Lung microvascular endothelial cell (primary cell): ENCODE measurements at regions not wholly inside any gene's neighbourhood (a gene's known extent, or its start where the extent isn't known, plus 50 kb on each side); places are given as distances from the start of the nearest gene placed in this dataset.
A peak's percentile ranks its signal among the peaks of the same experiment; 100 is the strongest.

Experiments used
- DNase-seq, 2 donors: peaks; one replicate each; pipeline versions ENCODE4 v3.0.0 to v3.0.0-alpha.2; 2010; ENCODE audit warnings: low read depth in 2 of 2

DNA sequence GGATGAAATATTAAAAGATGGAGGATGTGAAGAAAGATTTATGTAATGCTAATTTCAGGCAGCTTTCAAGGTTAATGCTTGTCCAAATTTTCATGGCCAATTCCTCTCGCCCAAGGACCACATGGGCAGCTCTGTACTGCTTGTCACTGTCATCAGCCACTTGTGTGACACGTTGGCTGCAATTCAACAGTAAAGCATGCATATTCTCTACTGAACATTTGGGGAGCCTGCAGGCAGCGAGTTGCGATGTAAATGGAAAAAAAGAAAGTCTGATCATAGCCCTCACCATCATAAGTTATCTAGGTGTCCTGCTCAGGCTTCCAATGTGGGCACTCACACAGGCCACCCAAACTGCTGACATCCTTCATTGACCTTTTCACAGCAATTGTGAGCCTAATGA is 1026.8 kb upstream of the NR2F2 start:
- DNase-seq: peak in 1 of 2 donors; percentile 61

DNA sequence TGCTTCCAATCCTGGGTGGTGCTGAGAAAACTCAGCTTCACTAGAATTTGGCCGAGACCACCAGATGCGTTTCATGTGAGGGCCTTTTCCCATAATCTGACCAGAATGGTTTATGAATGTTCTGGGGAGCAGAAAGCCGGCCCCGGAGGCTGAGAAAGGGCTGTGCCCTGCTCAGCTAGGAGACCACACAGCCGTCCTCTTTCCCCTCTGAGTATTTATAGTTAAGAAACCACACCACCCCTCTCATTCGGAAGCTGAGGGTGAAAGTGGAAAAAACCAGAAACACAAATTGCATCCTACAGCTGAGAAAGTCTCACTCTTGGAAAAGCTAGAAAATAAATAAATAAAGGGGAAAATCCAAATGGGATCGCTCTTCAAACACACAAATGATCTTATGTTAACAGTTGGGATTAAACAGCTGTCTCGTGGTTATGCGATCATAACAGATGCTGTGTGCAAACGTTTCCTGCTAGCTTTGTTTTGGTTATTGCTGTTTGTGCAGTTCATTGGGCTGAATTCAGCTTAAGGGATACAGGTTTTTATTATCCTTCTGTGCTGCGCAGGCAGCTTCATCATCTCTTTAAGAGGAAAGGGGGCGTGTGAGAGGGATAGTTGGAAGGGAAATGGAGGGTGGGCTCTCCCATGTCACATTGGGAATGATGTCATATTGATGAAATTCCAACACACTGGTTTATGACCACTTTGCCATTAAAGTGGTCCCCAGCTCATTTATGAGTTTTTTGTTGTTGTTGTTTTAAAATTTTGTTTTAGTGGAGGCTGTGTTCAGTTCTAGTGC is 1026.2 kb upstream of the NR2F2 start:
- peak; percentile 99 for DNase-seq

DNA sequence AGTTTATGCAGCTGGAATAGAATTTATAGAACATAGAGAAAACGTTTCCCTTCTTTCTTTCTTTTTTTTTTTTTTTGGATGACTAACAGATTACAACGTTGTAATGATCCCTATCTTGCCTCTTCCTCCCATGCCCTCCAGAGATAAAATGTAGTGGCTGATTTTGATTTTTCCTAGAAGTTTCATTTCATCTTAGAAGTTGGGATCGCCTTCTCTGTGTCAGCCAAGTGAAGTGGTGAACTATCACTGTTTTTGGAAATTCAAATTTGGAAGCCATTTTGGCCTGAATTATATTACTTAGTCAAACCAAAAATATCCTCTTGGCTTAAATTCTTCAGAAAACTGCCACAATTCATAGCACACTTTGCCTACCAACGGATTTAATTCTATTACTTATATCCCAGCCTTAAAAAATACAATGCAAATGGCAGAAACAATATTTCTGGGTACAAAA is 1025.5 kb upstream of the NR2F2 start:
- no peak for DNase-seq

DNA sequence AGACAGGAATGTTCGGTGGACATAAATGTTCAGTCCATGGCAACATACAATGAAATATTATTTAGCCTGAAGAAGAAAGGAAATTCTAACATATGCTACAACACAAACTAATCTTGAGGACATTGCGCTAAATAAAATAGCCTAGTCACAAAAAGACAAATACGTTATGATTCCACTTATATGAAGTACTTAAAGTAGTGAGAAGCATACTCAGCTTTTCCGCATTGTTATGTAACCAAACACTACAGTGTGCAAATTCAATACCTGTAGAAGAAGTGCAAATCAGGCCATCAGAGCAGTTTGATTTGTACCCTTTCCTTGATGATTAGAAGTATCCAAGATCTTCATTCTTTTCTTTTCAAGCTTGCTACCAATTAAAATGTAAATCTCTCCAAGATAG is 1023.4 kb upstream of the NR2F2 start:
- DNase-seq: no peak

DNA sequence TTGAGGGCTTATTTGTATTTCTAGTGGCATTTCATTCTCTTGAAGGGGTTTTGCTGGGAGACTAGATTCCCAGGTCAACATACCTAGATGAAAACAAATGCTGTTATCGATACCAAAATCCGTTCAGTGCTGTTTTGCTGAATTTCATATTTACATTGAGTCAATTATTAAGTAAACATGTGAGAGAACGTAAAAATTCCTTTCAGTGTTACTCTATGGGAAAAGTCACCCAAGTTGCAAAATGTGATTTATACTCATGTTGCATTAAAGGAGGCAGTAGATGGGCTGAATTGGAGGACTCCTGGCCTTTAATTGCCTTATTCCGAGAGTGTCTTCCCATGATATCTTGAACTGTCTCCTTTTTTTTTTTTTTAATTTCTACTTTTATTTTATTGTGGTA is 1011.3 kb upstream of the NR2F2 start:
- no peak for DNase-seq

DNA sequence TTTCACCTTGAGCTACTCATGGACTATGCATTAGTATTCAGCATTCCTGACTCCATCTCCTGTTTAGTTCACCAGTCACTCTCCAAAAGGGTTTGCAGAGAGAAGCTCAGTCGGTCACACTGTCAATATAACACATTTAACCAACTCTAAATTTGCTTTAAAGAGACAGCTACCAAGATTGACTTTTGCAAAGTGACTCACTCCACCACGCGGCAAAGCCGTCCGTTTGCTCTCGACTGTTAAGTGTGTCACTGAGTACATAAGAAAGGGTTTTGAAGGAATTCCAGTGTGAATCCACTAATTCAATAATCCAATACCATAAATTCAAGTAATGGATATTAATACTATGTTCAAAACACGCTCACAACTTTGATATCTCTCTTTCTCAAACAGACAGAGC is 1006.7 kb upstream of the NR2F2 start:
- peak in 1 of 2 donors; percentile 42 for DNase-seq

DNA sequence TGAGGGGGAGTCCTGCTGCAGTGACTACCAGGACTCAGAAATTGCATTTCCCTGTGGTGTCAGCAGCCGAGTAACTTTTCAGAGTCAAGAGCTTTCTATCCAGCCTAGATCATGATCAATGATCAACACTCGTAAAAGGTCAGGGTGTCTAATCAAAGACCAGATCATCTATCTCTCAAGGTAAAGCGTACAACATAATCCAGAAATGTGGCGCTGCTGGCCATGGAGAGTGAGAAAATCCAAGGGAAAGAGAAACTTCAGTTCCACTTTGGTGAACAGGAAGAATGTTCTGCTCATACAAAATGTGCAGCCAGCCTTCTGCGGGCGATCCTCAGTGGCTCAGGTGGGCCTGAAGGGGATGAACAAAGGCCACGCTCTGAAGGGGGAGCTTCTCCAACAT is 1005.8 kb upstream of the NR2F2 start:
- DNase-seq: peak in 1 of 2 donors; percentile 56

DNA sequence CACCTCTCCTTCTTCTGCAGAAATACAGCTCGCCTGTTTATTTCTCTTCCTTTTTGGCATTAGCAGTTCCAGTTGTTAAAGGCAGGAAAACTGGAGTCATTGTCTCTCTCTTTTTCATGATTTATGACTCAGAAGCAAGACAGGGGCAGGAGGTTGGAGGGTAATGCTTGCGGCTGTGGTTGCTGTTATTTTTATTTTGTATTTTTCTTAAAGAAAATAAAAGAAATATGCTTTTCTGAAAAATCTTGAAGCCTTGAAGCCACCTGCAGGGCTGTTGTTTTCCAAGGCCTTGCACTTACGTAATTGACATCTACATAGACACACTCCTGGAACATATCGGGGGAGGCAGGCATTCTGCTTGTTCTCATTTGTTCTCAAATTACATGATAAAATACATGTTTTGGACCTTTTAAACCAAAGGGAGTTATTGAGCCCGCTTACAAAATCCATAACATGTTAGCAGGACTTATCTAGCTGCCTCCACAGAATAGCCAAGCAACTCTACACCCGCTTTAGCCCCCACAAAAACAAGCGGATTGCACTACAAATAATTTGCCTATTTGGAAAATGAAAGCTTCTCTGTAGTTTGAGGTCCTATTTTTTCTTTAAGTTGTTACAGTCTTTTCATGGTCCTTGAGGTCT is 1004.6 kb upstream of the NR2F2 start:
- DNase-seq: peak; percentile 84 to 87

DNA sequence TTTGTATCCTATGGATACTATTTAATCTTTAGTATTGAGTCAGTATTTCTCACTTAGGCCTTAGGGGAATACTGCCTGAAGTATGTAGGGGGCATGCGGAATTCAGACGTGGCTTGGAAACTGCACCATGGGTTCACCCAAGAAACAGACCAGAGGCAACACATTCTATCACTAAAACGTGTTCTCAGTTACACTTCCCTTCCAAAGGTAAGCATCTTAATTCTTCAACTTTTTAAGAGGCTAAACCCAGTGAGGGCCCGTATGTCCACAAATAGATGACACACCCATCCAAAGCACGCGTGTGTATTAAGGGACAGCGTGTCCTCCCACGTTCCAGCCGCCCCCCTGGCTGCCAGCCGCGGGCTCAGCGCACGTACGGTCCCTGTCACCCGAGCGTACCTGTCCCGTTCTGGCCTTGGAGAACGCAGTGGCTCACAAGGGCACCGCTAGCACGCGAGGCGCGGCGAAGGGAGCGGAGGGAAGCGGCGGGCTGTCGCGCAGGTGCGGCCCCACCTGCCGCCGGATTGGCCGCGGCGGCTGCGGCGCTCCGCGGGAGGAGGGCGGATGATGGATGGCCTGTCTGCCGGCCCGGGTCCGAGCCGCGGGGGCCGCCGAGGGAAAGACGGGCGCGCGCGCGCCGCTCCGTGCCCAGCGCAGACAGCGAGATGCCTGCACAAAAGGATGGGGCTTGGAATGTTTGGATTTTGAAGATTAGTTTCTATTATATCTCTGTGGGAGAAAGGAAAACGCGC is 1003.9 kb upstream of the NR2F2 start:
- peak; percentile 60 to 85 for DNase-seq

DNA sequence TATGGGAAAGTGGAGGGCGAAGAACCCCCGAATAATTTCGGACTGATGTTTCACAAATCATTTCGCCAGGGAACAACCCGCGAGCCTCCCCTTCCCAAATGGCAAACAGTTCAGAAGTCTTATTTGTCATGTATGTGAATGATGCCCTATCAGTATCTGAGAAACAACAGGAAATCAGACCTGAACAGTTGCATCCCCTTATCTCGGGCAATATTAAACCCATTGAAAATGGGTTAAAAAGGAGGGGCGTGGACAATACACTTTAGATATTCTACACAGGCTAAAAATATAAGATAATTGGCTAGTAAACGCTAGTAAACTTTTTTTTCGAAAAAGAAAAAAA is 1003.3 kb upstream of the NR2F2 start:
- peak; percentile 31 to 74 for DNase-seq

DNA sequence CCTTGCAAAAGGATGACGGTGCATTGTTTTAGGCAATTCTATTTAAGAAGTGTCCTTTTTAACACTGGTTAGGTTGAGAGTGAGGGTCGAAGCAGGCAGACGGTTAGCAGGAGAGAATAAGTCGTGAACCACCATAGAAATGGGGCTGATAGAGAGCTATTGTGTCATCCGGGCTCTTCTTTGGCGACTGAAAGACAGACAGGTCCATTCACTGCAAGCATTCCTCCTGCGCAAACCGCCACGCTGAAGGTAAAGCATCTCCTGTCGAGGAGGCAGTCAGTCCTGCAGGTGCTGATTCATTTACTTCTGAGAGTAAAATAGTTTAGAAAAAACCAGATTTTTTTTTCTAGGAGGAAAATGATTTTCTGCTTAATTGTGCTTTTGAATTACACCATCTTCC is 1002.8 kb upstream of the NR2F2 start:
- peak in 1 of 2 donors; percentile 82 for DNase-seq

DNA sequence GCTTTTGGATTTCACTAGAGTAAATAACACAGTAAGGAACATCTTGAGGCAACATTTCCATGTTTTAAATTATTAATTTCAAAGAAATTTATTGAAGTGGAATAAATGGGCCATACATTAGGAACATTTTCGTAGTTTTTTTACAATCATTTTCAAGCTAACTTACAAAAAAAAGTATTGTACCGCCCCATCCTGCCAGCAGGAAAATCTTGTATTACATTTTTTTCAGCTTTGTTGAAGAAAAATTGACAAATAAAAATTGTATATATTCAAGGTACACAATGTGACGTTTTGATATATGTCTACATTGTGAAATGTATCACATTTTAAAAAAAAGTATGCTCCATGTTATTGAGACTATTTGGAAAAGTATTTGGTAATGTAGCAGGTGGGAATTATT is 1001.9 kb upstream of the NR2F2 start:
- peak in 1 of 2 donors; percentile 64 for DNase-seq

DNA sequence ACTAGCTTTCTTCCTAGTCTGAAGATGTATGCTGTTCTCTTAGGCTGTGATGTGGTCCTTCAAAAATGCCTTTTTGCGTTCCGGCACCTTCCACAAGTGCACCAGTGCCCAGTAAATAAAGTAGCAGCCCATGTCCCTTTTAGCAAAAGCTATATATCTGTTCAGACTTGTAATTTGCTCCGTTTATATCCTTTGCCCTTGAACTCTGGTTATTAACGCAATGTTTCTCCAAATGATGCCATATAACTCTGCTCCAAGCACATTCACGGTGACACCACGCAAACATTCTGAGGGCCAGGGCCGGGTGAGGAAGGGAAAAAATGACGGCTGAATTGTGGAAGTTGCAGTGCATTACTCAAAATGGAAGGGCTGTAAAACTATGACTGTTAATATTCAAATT is 1001.1 kb upstream of the NR2F2 start:
- DNase-seq: peak in 1 of 2 donors; percentile 90

DNA sequence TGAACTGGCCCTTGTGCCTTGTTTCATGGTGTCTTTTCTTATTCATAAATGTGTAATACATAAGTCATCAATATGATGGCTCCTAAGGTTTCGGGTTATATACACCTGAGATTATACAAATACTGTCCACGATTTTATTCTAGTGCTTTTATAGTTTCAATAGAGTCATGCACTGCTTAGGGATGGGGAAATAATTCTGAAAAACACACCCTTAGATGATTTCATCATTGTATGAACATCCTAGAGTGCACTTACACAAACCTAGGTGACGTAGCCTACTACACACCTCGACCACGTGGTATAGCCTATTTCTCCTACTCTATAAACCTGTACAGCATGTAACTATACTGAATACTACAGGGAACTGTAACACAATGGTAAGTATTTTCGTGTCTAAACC is 988.8 kb upstream of the NR2F2 start:
- no peak for DNase-seq

DNA sequence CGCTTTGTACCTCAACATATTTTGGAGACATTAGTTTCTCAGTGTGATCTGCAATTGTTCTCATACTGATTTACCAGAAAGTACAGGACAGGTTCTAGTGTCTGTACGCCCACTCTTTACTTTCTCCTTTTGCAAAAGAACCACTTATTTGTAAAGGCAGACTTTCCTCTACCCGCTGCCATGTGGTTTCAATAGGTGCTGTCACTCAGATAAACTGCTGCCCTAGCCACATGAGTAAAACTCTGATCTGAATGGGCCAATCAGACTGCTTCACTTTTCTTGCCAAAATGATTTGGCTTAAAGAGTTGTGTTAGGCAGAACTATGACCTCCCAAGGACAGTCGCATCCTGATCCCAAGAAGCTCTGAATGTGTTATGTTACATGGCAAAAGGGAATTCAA is 984.6 kb upstream of the NR2F2 start:
- no peak for DNase-seq

DNA sequence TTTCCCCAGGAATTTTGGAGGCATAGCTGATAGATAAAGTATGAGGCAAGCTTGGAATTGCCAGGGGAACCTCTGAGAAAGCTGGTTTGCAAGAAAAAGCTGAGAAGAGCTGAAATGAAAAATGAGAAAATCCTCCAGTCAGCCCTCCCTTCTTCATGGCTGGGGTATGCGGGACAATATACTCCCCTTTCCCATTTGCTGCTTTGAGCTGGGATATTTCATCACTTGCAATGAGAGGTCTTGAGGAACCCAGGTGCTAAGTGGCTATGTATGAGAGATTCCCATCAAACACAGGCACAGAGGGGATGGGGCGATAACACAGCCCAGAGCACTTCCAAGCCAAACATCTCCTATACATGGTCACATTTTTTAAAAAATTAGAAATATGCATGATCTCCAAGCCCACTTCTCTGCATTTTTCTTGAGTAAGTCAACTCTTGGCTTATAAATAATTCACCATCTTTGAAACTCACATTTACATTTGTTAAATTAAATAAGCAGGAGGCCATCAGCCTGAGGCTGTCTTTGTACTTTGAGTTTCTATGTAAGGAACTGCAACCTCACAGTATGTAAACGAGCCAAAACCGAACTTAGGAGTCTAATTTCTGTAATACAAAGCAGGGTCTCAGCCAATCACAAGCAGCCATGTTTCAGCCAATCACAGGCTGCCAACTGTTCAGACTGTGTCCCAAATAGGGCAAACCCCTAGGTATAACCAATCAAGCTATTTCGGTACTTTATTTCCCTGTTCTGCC is 983.6 kb upstream of the NR2F2 start:
- no peak for DNase-seq

DNA sequence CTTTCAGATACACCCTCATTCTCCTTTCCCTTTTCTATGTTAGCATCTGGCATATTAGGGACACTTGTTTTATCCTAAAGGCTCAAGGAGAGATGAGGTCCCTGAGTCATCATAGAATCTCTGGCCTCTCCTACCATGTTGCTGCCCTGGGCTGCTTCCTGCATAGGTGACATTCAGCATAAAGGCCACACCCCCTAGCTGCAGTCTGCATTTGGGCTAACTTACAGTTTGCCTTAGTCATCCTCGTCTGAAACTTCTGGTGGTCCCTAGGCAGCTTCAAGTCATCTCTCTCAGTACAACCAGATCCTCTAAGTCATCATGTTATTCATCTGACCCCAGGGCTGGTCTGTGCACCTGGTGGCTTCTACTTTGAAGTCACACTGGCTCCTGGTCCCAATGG is 982.7 kb upstream of the NR2F2 start:
- DNase-seq: no peak

DNA sequence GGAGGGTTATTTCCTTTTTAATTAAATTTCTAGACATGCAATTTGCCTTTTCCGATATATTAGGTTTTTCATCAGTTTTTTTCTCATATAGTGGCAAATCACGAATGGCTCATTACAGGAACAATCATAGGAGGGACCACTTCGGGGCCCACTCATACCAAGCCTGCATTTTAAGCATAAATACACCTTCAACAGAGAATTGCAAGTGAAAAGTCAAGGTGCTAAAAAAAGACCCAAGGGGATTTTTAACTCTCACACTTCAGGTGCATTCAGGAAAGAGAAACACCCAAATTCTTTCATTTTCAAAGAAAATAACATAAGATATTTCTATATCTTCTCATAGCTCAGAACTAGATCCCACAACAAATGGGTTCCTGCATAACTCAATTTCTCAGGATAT is 979.6 kb upstream of the NR2F2 start:
- DNase-seq: no peak

DNA sequence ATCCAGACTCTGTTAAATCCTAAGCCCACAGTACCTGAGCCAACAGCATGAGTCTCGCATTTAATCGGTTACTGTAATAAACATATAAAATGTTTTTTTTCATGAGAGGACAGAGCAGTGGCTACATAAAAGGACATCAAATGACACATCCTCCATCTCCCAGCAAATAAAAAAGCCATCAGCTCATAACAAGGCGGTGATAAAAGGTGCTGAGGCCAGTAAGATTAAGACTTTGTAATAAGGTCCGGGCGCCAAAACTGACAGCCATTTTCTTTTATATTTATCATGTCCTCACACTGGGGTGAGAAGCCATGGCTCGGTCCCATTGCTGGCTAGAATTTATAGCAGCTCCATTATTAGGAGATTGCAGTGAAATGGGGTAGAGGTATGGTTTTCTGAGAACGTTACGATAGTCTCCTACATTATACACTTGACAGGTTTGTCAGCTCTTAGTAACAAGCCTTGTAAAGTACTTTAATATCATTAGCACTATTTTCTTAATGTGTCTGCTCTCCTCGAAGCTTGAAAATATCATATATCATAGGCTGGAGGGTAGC is 977.8 kb upstream of the NR2F2 start:
- DNase-seq: no peak

DNA sequence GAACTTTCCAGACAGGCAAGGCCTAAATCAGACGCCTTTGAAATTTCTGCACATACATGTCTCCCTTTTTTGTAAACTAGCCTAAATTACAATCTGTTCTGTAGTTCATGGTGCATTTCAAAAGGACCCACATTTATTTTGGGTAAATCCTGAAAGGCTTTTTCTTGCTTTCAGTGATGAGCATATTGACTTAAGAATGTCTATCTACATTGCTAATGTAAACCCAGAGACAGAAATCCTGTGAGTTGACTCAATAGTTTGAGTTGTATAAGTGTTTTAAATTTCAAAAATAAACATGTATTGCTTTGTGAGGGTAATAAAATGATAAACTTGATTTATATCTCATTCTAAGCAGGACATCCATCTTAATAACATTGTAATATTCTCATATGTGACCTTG is 977.0 kb upstream of the NR2F2 start:
- DNase-seq: no peak

DNA sequence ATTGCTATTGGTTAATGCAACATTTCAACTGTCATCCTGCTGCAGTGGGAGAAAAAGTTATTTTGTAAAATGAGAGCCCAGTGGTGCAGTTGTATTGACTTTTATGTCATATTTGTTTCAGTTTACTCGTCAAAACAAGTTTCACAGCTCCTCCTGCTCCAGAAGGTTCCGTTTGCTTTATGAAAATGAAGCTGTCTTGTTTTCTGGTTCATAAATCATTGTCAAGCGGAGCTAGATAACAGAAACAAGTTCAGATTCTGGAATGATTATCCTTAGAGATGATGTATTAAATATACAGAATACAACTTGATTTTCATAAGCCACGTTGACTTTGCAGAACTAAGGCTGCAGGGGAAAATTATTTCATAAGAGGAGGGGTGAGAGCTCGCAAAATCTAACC is 970.5 kb upstream of the NR2F2 start:
- no peak for DNase-seq

DNA sequence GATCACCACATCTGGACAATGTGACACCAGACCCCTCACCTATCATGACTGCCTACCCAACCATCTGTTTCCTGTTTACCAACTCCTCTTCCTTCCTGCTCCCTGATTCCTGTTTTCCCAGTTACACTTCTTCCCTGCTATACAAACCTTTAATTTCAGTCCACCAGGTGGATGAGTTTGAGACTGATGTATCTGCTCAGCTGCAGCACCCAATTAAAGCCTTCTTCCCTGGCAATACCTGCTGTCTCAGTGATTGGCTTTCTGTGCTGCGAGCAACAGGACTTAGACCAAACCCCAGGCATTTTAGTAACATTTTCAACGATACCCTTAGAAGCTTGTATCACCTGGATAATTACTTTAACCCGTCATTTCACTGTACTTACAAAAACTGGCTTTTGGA is 968.2 kb upstream of the NR2F2 start:
- DNase-seq: peak; percentile 28 to 41
